Testis (tissue), 2 donors: ENCODE measurements at regions not wholly inside any gene's neighbourhood (a gene's known extent, or its start where the extent isn't known, plus 50 kb on each side); places are given as distances from the start of the nearest gene placed in this dataset.

Experiments used
- DNase-seq: peaks from one replicate; pipeline ENCODE4 v3.0.0-alpha.2; 2019
- H3K27ac ChIP-seq, 2 donors: fragments of 200-600 bp; sonication (generic); one replicate each; pipeline ENCODE4 v1.5.1; 2019
- H3K27me3 ChIP-seq: fragments of 200-600 bp; sonication (generic); one replicate; pipeline ENCODE4 v1.5.1; 2019
- H3K36me3 ChIP-seq: fragments of 200-600 bp; sonication (generic); one replicate; pipeline ENCODE4 v1.5.1; 2017; ENCODE audit warnings: low read depth; ENCODE audit errors: missing control alignments
- H3K4me1 ChIP-seq: fragments of 200-600 bp; sonication (generic); one replicate; pipeline ENCODE4 v1.5.1; 2019
- H3K4me3 ChIP-seq, 2 donors: fragments of 200-600 bp; sonication (generic); one replicate each; pipeline ENCODE4 v1.5.1; 2017 to 2019
- H3K9me3 ChIP-seq: fragments of 200-600 bp; sonication (generic); one replicate; pipeline ENCODE4 v1.5.1; 2017
- CTCF ChIP-seq, 3 experiments: fragments of 450-650 bp in 2 of 3; fragments of 200-600 bp in 1 of 3; sonication (generic) in 1 of 3; IDR thresholded peaks; one replicate each; pipeline ENCODE4 v1.5.1; 2016 to 2019; ENCODE audit warnings: antibody characterized with exemption in 3 of 3, mild to moderate bottlenecking in 2 of 3, moderate library complexity in 1 of 3
- POLR2A ChIP-seq: fragments of 450-650 bp; IDR thresholded peaks from one replicate; pipeline ENCODE4 v1.6.1; 2017; ENCODE audit warnings: antibody characterized with exemption, mild to moderate bottlenecking, moderate library complexity
- WGBS, 2 donors: methylation state at CpG; one replicate each; pipeline ENCODE4 v1.1.5; 2018; 5-methylcytosine and 5-hydroxymethylcytosine counted together
- intact Hi-C: fragments of 100-400 bp; cut with DNase I; formaldehyde crosslinking; loops from one replicate; pipeline ENCODE4 v1.15.1; 2023; ENCODE audit warnings: low total_unique reads

GRCh38 chr3:44045476-44046275 lies 196.0 kb upstream of the TOPAZ1 start:
- intact Hi-C loops, result no loop called here
- no peaks in the 10 kb centered on the region for H3K36me3 ChIP-seq

GRCh38 chr3:44047796-44048195 lies 193.9 kb upstream of the TOPAZ1 start:
- DNase-seq, result no peak
- Histone ChIP-seq H3K36me3 (no peaks in the 10 kb centered on the region), H3K4me1 (peaks cover 3% of the 10 kb centered on the region), H3K9me3 (no peaks in the 10 kb centered on the region), H3K4me3 (no peak overlapping the region), H3K27me3 (no peaks in the 10 kb centered on the region), H3K27ac (no peak overlapping the region)
- WGBS, 2 donors, result 84 to 88% methylated on average over 3 of the region's 3 CpGs
- TF ChIP-seq POLR2A (no peak), CTCF (IDR thresholded peaks at IDR 0.05) (no peak)
- intact Hi-C loops, result no loop called here

More at GRCh38 chr3:44045476-44046275, 196.0 kb upstream of the TOPAZ1 start:
- DNase-seq, result no peak
- Histone ChIP-seq H3K27me3 (no peaks in the 10 kb centered on the region), H3K9me3 (no peaks in the 10 kb centered on the region), H3K27ac (no peak overlapping the region), H3K4me3 (no peak overlapping the region), H3K4me1 (peaks cover 3% of the 10 kb centered on the region)
- WGBS, 2 donors, result 45 to 55% methylated on average over 4 of the region's 4 CpGs
- no peak for TF ChIP-seq POLR2A
- no peak for TF ChIP-seq CTCF (IDR thresholded peaks at IDR 0.05)

- intact Hi-C loops, result no loop called here
- H3K9me3 ChIP-seq, result no peaks in the 10 kb centered on the region
- peaks cover 3% of the 10 kb centered on the region for H3K4me1 ChIP-seq
- WGBS, 2 donors, result 76 to 81% methylated on average over 3 of the region's 3 CpGs
- no peaks in the 10 kb centered on the region for H3K27me3 ChIP-seq
- no peaks in the 10 kb centered on the region for H3K36me3 ChIP-seq
- DNase-seq, result no peak
- TF ChIP-seq CTCF (IDR thresholded peaks at IDR 0.05) (no peak), POLR2A (no peak)
- H3K27ac ChIP-seq, result no peak overlapping the region
- no peak overlapping the region for H3K4me3 ChIP-seq
Measured at GRCh38 chr3:44048196-44048924, 193.3 kb upstream of the TOPAZ1 start.

- no peak overlapping the region for H3K27ac ChIP-seq
Measured at GRCh38 chr3:44048949-44049348, 192.7 kb upstream of the TOPAZ1 start.

More at GRCh38 chr3:44048949-44049348, 192.7 kb upstream of the TOPAZ1 start:
- H3K36me3 ChIP-seq, result no peaks in the 10 kb centered on the region
- peaks cover 3% of the 10 kb centered on the region for H3K4me1 ChIP-seq
- TF ChIP-seq POLR2A, result no peak
- TF ChIP-seq CTCF (IDR thresholded peaks at IDR 0.05), result no peak
- no peaks in the 10 kb centered on the region for H3K27me3 ChIP-seq
- no peaks in the 10 kb centered on the region for H3K9me3 ChIP-seq
- intact Hi-C loops, result no loop called here
- no peak for DNase-seq
- WGBS, 2 donors, result 75 to 81% methylated on average over 2 of the region's 2 CpGs
- H3K4me3 ChIP-seq, result no peak overlapping the region
